ENCODE measurements at regions not wholly inside any gene's neighbourhood (a gene's known extent, or its start where the extent isn't known, plus 50 kb on each side); places are given as distances from the start of the nearest gene placed in this dataset.

DNA sequence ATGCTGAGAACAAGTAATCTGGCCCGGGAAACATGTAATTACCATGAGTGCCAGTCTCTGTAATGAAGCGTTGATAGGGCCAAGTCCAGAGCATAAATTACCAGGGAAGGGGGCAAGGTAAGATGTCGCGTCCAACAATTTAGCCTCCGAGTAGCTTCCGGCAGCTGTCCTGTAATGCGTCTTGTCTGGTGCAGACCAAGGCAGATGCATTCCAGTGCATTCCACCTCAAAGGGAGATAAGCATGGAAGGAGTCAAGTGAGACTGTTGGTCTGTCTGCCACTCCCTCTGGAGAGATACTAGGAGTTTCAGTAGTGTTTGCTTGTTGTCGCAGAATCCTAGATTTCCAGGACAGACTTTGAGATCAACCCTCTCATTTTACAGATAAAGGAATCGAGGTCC lies 218.3 kb downstream of the AACS start:
- TF ChIP-seq EZH2 (IDR thresholded peaks at IDR 0.05; ENCODE audit: borderline replicate concordance, low read depth, low read length, severe bottlenecking) (no peak), POLR2A (IDR thresholded peaks at IDR 0.05; ENCODE audit: low read depth, low read length) (no peak), FOS (IDR thresholded peaks at IDR 0.05; ENCODE audit: borderline replicate concordance, insufficient read depth, low read length) (no peak), JUN (IDR thresholded peaks at IDR 0.05; ENCODE audit: borderline replicate concordance, insufficient read depth, insufficient read length, low read depth) (no peak), GATA2 (IDR thresholded peaks at IDR 0.05; ENCODE audit: insufficient read depth, insufficient read length, low read depth, low read length) (no peak), POLR2AphosphoS5 (IDR thresholded peaks at IDR 0.05; ENCODE audit: insufficient read depth, low read depth, low read length) (no peak)
- TF ChIP-seq, protein P1, sequence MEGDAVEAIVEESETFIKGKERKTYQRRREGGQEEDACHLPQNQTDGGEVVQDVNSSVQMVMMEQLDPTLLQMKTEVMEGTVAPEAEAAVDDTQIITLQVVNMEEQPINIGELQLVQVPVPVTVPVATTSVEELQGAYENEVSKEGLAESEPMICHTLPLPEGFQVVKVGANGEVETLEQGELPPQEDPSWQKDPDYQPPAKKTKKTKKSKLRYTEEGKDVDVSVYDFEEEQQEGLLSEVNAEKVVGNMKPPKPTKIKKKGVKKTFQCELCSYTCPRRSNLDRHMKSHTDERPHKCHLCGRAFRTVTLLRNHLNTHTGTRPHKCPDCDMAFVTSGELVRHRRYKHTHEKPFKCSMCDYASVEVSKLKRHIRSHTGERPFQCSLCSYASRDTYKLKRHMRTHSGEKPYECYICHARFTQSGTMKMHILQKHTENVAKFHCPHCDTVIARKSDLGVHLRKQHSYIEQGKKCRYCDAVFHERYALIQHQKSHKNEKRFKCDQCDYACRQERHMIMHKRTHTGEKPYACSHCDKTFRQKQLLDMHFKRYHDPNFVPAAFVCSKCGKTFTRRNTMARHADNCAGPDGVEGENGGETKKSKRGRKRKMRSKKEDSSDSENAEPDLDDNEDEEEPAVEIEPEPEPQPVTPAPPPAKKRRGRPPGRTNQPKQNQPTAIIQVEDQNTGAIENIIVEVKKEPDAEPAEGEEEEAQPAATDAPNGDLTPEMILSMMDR (IDR thresholded peaks at IDR 0.05; ENCODE audit: extremely low read depth in 1 of 2, insufficient read depth in 1 of 2, low read depth in 1 of 2, low read length in 2 of 2): no peak
- TF ChIP-seq, protein P2, sequence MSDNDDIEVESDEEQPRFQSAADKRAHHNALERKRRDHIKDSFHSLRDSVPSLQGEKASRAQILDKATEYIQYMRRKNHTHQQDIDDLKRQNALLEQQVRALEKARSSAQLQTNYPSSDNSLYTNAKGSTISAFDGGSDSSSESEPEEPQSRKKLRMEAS (IDR thresholded peaks at IDR 0.05; ENCODE audit: insufficient read depth, insufficient read length): no peak

All from endothelial cell of umbilical vein (primary cell).